ENCODE measurements at regions not wholly inside any gene's neighbourhood (a gene's known extent, or its start where the extent isn't known, plus 50 kb on each side); places are given as distances from the start of the nearest gene placed in this dataset.
A peak's percentile ranks its signal among the peaks of the same experiment; 100 is the strongest.

DNA sequence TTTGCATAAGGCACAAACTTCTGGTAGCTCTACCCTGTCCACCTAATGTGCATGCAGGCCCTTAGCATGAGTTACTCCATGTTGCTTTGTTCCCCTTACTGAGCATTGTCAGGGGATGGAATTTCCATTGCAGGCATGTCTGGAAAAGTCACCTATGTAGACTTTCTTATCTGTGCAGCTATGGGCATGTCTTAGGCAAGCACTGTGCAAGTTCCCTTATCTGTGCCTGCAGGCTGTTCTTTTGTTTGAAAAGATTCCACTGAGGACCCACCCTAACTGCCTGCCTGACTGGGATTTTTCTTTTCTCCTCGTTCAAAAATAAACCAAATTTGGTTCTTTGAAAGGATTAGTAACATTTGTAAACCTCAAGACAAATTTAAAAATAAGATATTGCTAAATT, 587.0 kb downstream of the CDH18 start:
- no peaks in the 10 kb centered on the region for H4K20me1 ChIP-seq (replicated peaks; ENCODE audit: control insufficient read depth, insufficient read depth, low read length)
- no peak overlapping the region for H3K27ac ChIP-seq (ENCODE audit: extremely low read depth, low read depth, low read length)
- 0% methylated on average over 1 of the region's 1 CpG for WGBS (ENCODE audit: insufficient coverage, low coverage, missing lambda C conversion rate)
- no peaks in the 10 kb centered on the region for H3K27me3 ChIP-seq (ENCODE audit: control insufficient read depth in 2 of 2, insufficient read depth in 2 of 2, low read length in 2 of 2)
- no peaks in the 10 kb centered on the region for H3K9me1 ChIP-seq (ENCODE audit: control insufficient read depth, insufficient read depth, low read length)
- H3K4me2 ChIP-seq (ENCODE audit: insufficient read depth, low read length): no peak overlapping the region
- TF ChIP-seq ZFP36 (IDR thresholded peaks at IDR 0.05; ENCODE audit: low read depth, low read length, partially characterized antibody) (peak; percentile 62), FOXM1 (IDR thresholded peaks at IDR 0.05; ENCODE audit: low read depth) (no peak), FOXM1 (CRISPR knock-in tag; IDR thresholded peaks at IDR 0.05; ENCODE audit: low read depth) (no peak), CBFA2T3 (IDR thresholded peaks at IDR 0.05) (peak; percentile 24), ZNF311 (CRISPR knock-in tag; IDR thresholded peaks at IDR 0.05) (peak; percentile 84)
- H3K36me3 ChIP-seq (ENCODE audit: control insufficient read depth, insufficient read depth, low read length): no peaks in the 10 kb centered on the region
- POLR2A ChIA-PET: no interaction called here
- H3K9ac ChIP-seq (ENCODE audit: insufficient read depth in 1 of 2, low read depth in 2 of 2, low read length in 2 of 2): no peak overlapping the region
- H2AFZ ChIP-seq (ENCODE audit: low read depth, low read length): no peak overlapping the region
- H3K9me3 ChIP-seq (replicated peaks; ENCODE audit: control insufficient read depth, insufficient read depth, low read depth, low read length): no peaks in the 10 kb centered on the region; the same call in 1 of the 2 replicates
- H3K79me2 ChIP-seq (ENCODE audit: control insufficient read depth, insufficient read depth, low read length): no peaks in the 10 kb centered on the region
- in situ Hi-C loops (cut with MboI): no loop called here
- no peak for FAIRE-seq
- no peaks in the 10 kb centered on the region for H3K4me1 ChIP-seq (replicated peaks in 1 of 2; ENCODE audit: control insufficient read depth in 2 of 2, insufficient read depth in 2 of 2, low read length in 2 of 2)
- intact Hi-C loops (cut with micrococcal nuclease): no loop called here
- H3K4me3 ChIP-seq: no peak overlapping the region
- no peak for ATAC-seq
- CTCF ChIA-PET (ENCODE audit: low intra/inter-chr PET ratio): no interaction called here
- BruUV-seq (replicated peaks): no TSS peak
- peak in 1 of 4 experiments; percentile 0 for DNase-seq (ENCODE audit: extremely low read depth in 1 of 4, low spot score in 3 of 4)

DNA sequence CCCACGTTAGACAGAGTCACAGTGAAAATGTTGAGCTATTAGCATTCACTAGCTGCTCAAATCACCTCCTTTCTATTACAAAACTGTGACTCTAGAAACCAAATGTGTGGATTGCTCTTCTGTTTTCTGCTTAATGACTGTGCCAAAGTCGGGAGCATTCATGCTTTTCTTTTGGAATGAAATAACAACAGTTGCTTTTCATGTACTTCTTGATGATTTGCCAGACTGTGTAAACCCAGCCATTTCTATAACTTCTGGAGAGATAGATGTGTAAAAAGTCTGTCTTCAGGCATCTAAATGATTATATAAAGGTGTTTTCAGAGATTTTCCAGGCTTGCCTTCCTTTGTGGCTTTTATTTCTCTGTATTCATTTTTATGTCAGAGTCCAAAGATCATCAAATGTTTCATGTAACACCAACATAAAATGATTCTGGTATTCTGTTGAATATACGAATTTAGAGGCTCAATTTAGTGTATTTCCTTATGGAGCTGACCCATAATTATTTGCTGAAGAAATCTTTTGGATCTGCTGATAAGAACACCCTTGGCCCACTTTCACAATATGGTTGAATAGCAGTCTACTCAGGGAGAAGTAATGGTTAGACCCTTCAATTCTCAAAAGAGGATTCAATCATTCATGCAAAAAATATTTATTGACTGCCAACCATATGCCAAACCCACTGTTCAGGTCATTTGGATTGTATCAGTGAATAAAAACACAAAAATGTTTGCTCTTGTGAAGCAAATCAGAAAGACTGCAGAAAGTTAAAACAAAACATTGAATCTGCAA, 581.2 kb downstream of the CDH18 start:
- Histone ChIP-seq H3K9ac (ENCODE audit: insufficient read depth in 1 of 2, low read depth in 2 of 2, low read length in 2 of 2) (no peak overlapping the region), H3K9me1 (ENCODE audit: control insufficient read depth, insufficient read depth, low read length) (no peaks in the 10 kb centered on the region), H3K27ac (ENCODE audit: extremely low read depth, low read depth, low read length) (no peak overlapping the region), H2AFZ (ENCODE audit: low read depth, low read length) (no peak overlapping the region), H3K4me2 (ENCODE audit: insufficient read depth, low read length) (no peak overlapping the region), H3K79me2 (ENCODE audit: control insufficient read depth, insufficient read depth, low read length) (no peaks in the 10 kb centered on the region), H4K20me1 (replicated peaks; ENCODE audit: control insufficient read depth, insufficient read depth, low read length) (no peaks in the 10 kb centered on the region), H3K9me3 (replicated peaks; ENCODE audit: control insufficient read depth, insufficient read depth, low read depth, low read length) (no peaks in the 10 kb centered on the region), H3K4me3 (no peak overlapping the region), H3K27me3 (ENCODE audit: control insufficient read depth in 2 of 2, insufficient read depth in 2 of 2, low read length in 2 of 2) (no peaks in the 10 kb centered on the region), H3K4me1 (replicated peaks in 1 of 2; ENCODE audit: control insufficient read depth in 2 of 2, insufficient read depth in 2 of 2, low read length in 2 of 2) (no peaks in the 10 kb centered on the region), H3K36me3 (ENCODE audit: control insufficient read depth, insufficient read depth, low read length) (no peaks in the 10 kb centered on the region)
- BruUV-seq (replicated peaks): no TSS peak
- no peak for FAIRE-seq
- no peak for ATAC-seq
- DNase-seq (ENCODE audit: extremely low read depth in 1 of 4, low spot score in 3 of 4): no peak
- in situ Hi-C loops (cut with MboI) (no loop called here), intact Hi-C loops (cut with micrococcal nuclease) (no loop called here)
- WGBS (ENCODE audit: insufficient coverage, low coverage, missing lambda C conversion rate): 0% methylated on average over 3 of the region's 3 CpGs
- CTCF ChIA-PET (ENCODE audit: low intra/inter-chr PET ratio): no interaction called here
- POLR2A ChIA-PET: no interaction called here
- TF ChIP-seq ERF (CRISPR knock-in tag; IDR thresholded peaks at IDR 0.05) (no peak), GATA2 (CRISPR knock-in tag; IDR thresholded peaks at IDR 0.05) (no peak), MXI1 (IDR thresholded peaks at IDR 0.05; ENCODE audit: low read depth, low read length) (no peak), ZC3H4 (CRISPR knock-in tag; IDR thresholded peaks at IDR 0.05; ENCODE audit: borderline replicate concordance) (no peak), PCBP1 (IDR thresholded peaks at IDR 0.05; ENCODE audit: low read depth, low read length, poor library complexity, severe bottlenecking) (no peak), TAF7 (tag; IDR thresholded peaks at IDR 0.05) (no peak)
- TF ChIP-seq, protein P1, sequence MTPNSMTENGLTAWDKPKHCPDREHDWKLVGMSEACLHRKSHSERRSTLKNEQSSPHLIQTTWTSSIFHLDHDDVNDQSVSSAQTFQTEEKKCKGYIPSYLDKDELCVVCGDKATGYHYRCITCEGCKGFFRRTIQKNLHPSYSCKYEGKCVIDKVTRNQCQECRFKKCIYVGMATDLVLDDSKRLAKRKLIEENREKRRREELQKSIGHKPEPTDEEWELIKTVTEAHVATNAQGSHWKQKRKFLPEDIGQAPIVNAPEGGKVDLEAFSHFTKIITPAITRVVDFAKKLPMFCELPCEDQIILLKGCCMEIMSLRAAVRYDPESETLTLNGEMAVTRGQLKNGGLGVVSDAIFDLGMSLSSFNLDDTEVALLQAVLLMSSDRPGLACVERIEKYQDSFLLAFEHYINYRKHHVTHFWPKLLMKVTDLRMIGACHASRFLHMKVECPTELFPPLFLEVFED (CRISPR knock-in tag; conservative IDR thresholded peaks at IDR 0.05): no peak
